B cell (primary cell): ENCODE measurements at regions not wholly inside any gene's neighbourhood (a gene's known extent, or its start where the extent isn't known, plus 50 kb on each side); places are given as distances from the start of the nearest gene placed in this dataset.

Experiments used
- ATAC-seq: fragments of 200-7000 bp; cut with Tn5 transposase; one replicate; pipeline ENCODE4 v1.10.0; 2021; ENCODE audit warnings: low read depth, mild to moderate bottlenecking, moderate number of reproducible peaks, moderate library complexity
- CTCF ChIA-PET: fragments of 350-600 bp; sonication (Branson Sonifier 250); formaldehyde crosslinking; loops from one replicate; lab custom pipeline; 2021; ENCODE audit warnings: antibody characterized with exemption, inconsistent platforms; lab: Charles Lee
- POLR2A ChIA-PET: fragments of 350-600 bp; sonication (Branson Sonifier 250); formaldehyde crosslinking; loops from one replicate; lab custom pipeline; 2021; ENCODE audit warnings: antibody characterized with exemption; lab: Charles Lee
- DNase-seq: peaks from one replicate; pipeline ENCODE4 v3.0.0; 2013
- H2AFZ ChIP-seq: 2 replicates; pipeline ENCODE4 v1.6.1; 2012; ENCODE audit warnings: mild to moderate bottlenecking, low read depth, low read length; ENCODE audit not compliant: insufficient read depth, poor library complexity, severe bottlenecking
- H3K27ac ChIP-seq, 2 donors: 1 replicate in 1 of 2; 2 replicates in 1 of 2; pipeline ENCODE4 v1.5.1; 2012 to 2013; ENCODE audit warnings: low read length in 2 of 2, mild to moderate bottlenecking in 2 of 2, moderate library complexity in 1 of 2
- H3K27me3 ChIP-seq, 4 experiments: fragments of 200-600 bp in 1 of 4; sonication (generic) in 1 of 4; replicated peaks in 1 of 4; 1 replicate in 2 of 4; 2 replicates in 2 of 4; pipeline versions ENCODE4 v1.6.1 to v1.7.0; 2013 to 2016; ENCODE audit warnings: low read length in 3 of 4, mild to moderate bottlenecking in 2 of 4, mixed read lengths in 1 of 4, moderate library complexity in 1 of 4; ENCODE audit not compliant: insufficient read depth in 4 of 4, control insufficient read depth in 3 of 4; ENCODE audit errors: control extremely low read depth in 1 of 4
- H3K36me3 ChIP-seq, 2 experiments: replicated peaks in 1 of 2; 1 replicate in 1 of 2; 2 replicates in 1 of 2; pipeline versions ENCODE4 v1.6.1 to v1.7.1; 2013; ENCODE audit warnings: low read length in 1 of 2; ENCODE audit not compliant: insufficient read depth in 2 of 2, control insufficient read depth in 1 of 2; ENCODE audit errors: control extremely low read depth in 1 of 2, extremely low read depth in 1 of 2
- H3K4me1 ChIP-seq, 2 donors: fragments of 200-600 bp in 1 of 2; sonication (generic) in 1 of 2; 1 replicate in 1 of 2; 2 replicates in 1 of 2; pipeline versions ENCODE4 v1.5.1 to v1.6.1; 2013 to 2017; ENCODE audit warnings: low read length in 2 of 2; ENCODE audit not compliant: control insufficient read depth in 2 of 2, insufficient read depth in 2 of 2
- H3K4me2 ChIP-seq: replicated peaks from 2 replicates; pipeline ENCODE3; 2012; ENCODE audit warnings: mild to moderate bottlenecking, low read depth, low read length; ENCODE audit not compliant: poor library complexity, severe bottlenecking
- H3K4me3 ChIP-seq, 5 experiments: fragments of 200-600 bp in 1 of 5; sonication (generic) in 1 of 5; 1 replicate in 3 of 5; 2 replicates in 2 of 5; pipeline versions ENCODE4 v1.5.1 to v1.7.0; 2011 to 2016; ENCODE audit warnings: low read length in 4 of 5, mild to moderate bottlenecking in 4 of 5, low read depth in 2 of 5, control low read depth in 1 of 5, moderate library complexity in 1 of 5; ENCODE audit not compliant: insufficient read depth in 1 of 5; ENCODE audit errors: control extremely low read depth in 1 of 5, extremely low read depth in 1 of 5
- H3K79me2 ChIP-seq: fragments of 200-600 bp; sonication (generic); one replicate; pipeline ENCODE4 v1.6.0; 2016; ENCODE audit warnings: low read length; ENCODE audit not compliant: control insufficient read depth, insufficient read depth
- H3K9ac ChIP-seq: fragments of 200-600 bp; sonication (generic); 2 replicates; pipeline ENCODE4 v1.6.1; 2017; ENCODE audit warnings: mild to moderate bottlenecking, low read length, moderate library complexity
- H3K9me3 ChIP-seq, 3 donors: one replicate each; pipeline versions ENCODE4 v1.6.1 to v1.7.1; 2013; ENCODE audit warnings: low read length in 2 of 3; ENCODE audit not compliant: control insufficient read depth in 2 of 3, insufficient read depth in 1 of 3; ENCODE audit errors: control extremely low read depth in 1 of 3
- H4K20me1 ChIP-seq: 2 replicates; pipeline ENCODE4 v1.6.0; 2012; ENCODE audit warnings: mild to moderate bottlenecking, low read length; ENCODE audit not compliant: insufficient read depth, control insufficient read depth, poor library complexity, severe bottlenecking
- H3K27ac Mint-ChIP-seq: one replicate; pipeline ENCODE4 v1.8.0; 2021; ENCODE audit warnings: mixed read lengths
- H3K27me3 Mint-ChIP-seq: one replicate; pipeline ENCODE4 v1.8.0; 2021; ENCODE audit warnings: mixed read lengths
- H3K4me1 Mint-ChIP-seq: one replicate; pipeline ENCODE4 v1.8.0; 2021; ENCODE audit warnings: mixed read lengths
- H3K4me3 Mint-ChIP-seq: one replicate; pipeline ENCODE4 v1.8.0; 2021; ENCODE audit warnings: mixed read lengths
- H3K9me3 Mint-ChIP-seq: one replicate; pipeline ENCODE4 v1.8.0; 2022; ENCODE audit warnings: mixed read lengths; ENCODE audit not compliant: insufficient read depth
- CTCF ChIP-seq: fragments of 200-600 bp; IDR thresholded peaks from one replicate; pipeline ENCODE4 v1.8.0; 2022; ENCODE audit warnings: antibody characterized with exemption, mild to moderate bottlenecking
- EZH2 ChIP-seq: IDR thresholded peaks from 2 replicates; pipeline ENCODE4 v1.6.1; 2012; ENCODE audit warnings: borderline replicate concordance, low read depth, mild to moderate bottlenecking, moderate library complexity, low read length; ENCODE audit not compliant: insufficient read depth, poor library complexity, severe bottlenecking
- intact Hi-C: fragments of 100-400 bp; cut with micrococcal nuclease; formaldehyde crosslinking; loops from one replicate; pipeline ENCODE4 v1.10.0; 2022

GRCh38 chr11:107232451-107232850 lies 214.2 kb upstream of the GUCY1A2 start:
- no peaks in the 10 kb centered on the region for H3K36me3 ChIP-seq
- no peak overlapping the region for H3K4me3 ChIP-seq
- H3K4me2 ChIP-seq = no peak overlapping the region
- no peaks in the 10 kb centered on the region for H3K4me1 ChIP-seq
- intact Hi-C loops = no loop called here
- Mint-ChIP-seq H3K27me3 (no peaks in the 10 kb centered on the region), H3K9me3 (peaks cover 9% of the 10 kb centered on the region), H3K27ac (no peak overlapping the region), H3K4me1 (no peaks in the 10 kb centered on the region), H3K4me3 (no peak overlapping the region)
- no peak overlapping the region for H2AFZ ChIP-seq
- no peak overlapping the region for H3K9ac ChIP-seq
- no peak for TF ChIP-seq EZH2
- TF ChIP-seq CTCF = no peak
- no peaks in the 10 kb centered on the region for H4K20me1 ChIP-seq
- POLR2A ChIA-PET = no interaction called here
- H3K27me3 ChIP-seq = no peaks in the 10 kb centered on the region
- H3K27ac ChIP-seq = no peak overlapping the region
- DNase-seq = no peak
- ATAC-seq = no peak
- no peaks in the 10 kb centered on the region for H3K79me2 ChIP-seq
- CTCF ChIA-PET = no interaction called here
- H3K9me3 ChIP-seq = no peaks in the 10 kb centered on the region

GRCh38 chr11:107224836-107225235 lies 206.6 kb upstream of the GUCY1A2 start:
- intact Hi-C loops = no loop called here
- peaks cover 4% of the 10 kb centered on the region for H3K9me3 Mint-ChIP-seq
- ATAC-seq (no peak), DNase-seq (no peak)
- no peak overlapping the region for H3K4me3 ChIP-seq
- H4K20me1 ChIP-seq = no peaks in the 10 kb centered on the region
- no peaks in the 10 kb centered on the region for H3K9me3 ChIP-seq
- H3K4me2 ChIP-seq = no peak overlapping the region
- no peak overlapping the region for H3K9ac ChIP-seq
- ChIA-PET CTCF (no interaction called here), POLR2A (no interaction called here)
- H3K4me1 Mint-ChIP-seq = no peaks in the 10 kb centered on the region
- H3K36me3 ChIP-seq = no peaks in the 10 kb centered on the region
- H3K27me3 Mint-ChIP-seq = no peaks in the 10 kb centered on the region
- no peak overlapping the region for H3K27ac ChIP-seq
- no peak overlapping the region for H3K4me3 Mint-ChIP-seq
- H3K27me3 ChIP-seq = no peaks in the 10 kb centered on the region
- no peak overlapping the region for H3K27ac Mint-ChIP-seq
- no peaks in the 10 kb centered on the region for H3K4me1 ChIP-seq
- no peaks in the 10 kb centered on the region for H3K79me2 ChIP-seq
- TF ChIP-seq EZH2 (no peak), CTCF (no peak)
- no peak overlapping the region for H2AFZ ChIP-seq
